Prostate gland (tissue), 2 donors: ENCODE measurements at regions not wholly inside any gene's neighbourhood (a gene's known extent, or its start where the extent isn't known, plus 50 kb on each side); places are given as distances from the start of the nearest gene placed in this dataset.

Experiments
- CTCF ChIP-seq, 4 experiments: fragments of 200-600 bp in 2 of 4; fragments of 450-650 bp in 2 of 4; sonication (generic) in 2 of 4; IDR thresholded peaks; 1 replicate in 3 of 4; 2 replicates in 1 of 4; pipeline ENCODE4 v1.5.1; 2016 to 2019; ENCODE audit warnings: antibody characterized with exemption in 4 of 4, mild to moderate bottlenecking in 2 of 4, moderate library complexity in 2 of 4
- POLR2A ChIP-seq: fragments of 450-650 bp; IDR thresholded peaks from one replicate; pipeline ENCODE4 v1.6.1; 2016; ENCODE audit warnings: antibody characterized with exemption, mild to moderate bottlenecking

DNA sequence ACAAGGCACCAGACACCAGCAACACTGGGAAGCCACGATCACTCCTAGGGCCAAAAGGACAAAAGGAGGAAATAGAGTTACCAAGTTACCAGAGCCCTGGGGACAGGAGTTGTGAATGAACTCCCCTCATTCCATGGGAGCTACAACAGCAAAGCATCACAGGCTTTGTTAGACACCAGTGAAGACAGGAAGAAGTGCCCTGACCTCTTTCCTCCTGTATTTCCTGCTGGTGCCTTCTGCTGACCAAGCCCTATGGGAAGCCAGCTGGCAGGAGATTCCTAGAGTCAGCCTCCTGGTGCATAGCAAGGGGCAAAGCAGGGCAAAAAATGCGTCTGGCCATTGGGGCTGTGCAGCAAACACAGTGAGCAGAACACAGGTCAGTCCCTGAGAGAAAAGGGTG is 374.7 kb downstream of the ZSWIM6 start:
- TF ChIP-seq POLR2A (no peak), CTCF (IDR thresholded peaks at IDR 0.05) (no peak)
